Activated CD4-positive, alpha-beta T cell treated with anti-CD3 and anti-CD28 coated beads for 4 hours (primary cell): ENCODE measurements at regions not wholly inside any gene's neighbourhood (a gene's known extent, or its start where the extent isn't known, plus 50 kb on each side); places are given as distances from the start of the nearest gene placed in this dataset.

Experiments
- DNase-seq, 2 donors: peaks; one replicate each; pipeline ENCODE4 v3.0.0-alpha.2; 2020

- no peak for DNase-seq
Measured at GRCh38 chr4:178838776-178839175, 1396.5 kb upstream of the AGA start.

- no peak for DNase-seq
Measured at GRCh38 chr4:178856139-178856800, 1414.0 kb upstream of the AGA start.

- no peak for DNase-seq
Measured at GRCh38 chr4:178871476-178871875, 1429.2 kb upstream of the AGA start.

GRCh38 chr4:178881937-178882336 is 1439.7 kb upstream of the AGA start:
- no peak for DNase-seq

GRCh38 chr4:178894126-178894525 is 1451.9 kb upstream of the AGA start:
- no peak for DNase-seq

- no peak for DNase-seq
Measured at GRCh38 chr4:178899084-178899483, 1456.8 kb upstream of the AGA start.

GRCh38 chr4:178917756-178918155 is 1475.5 kb upstream of the AGA start:
- no peak for DNase-seq

GRCh38 chr4:178937130-178937529 is 1494.9 kb upstream of the AGA start:
- DNase-seq, result no peak

- DNase-seq, result no peak
Measured at GRCh38 chr4:178941975-178942374, 1499.7 kb upstream of the AGA start.

- no peak for DNase-seq
Measured at GRCh38 chr4:178953447-178954120, 1511.3 kb upstream of the AGA start.

GRCh38 chr4:178955614-178956013 is 1513.4 kb upstream of the AGA start:
- DNase-seq, result no peak

GRCh38 chr4:178958725-178959440 is 1516.6 kb upstream of the AGA start:
- no peak for DNase-seq

GRCh38 chr4:178963446-178964045 is 1521.3 kb upstream of the AGA start:
- no peak for DNase-seq

GRCh38 chr4:178966644-178967043 is 1524.4 kb upstream of the AGA start:
- no peak for DNase-seq

GRCh38 chr4:178970433-178971140 is 1528.3 kb upstream of the AGA start:
- DNase-seq, result no peak

GRCh38 chr4:178976861-178977260 is 1534.6 kb upstream of the AGA start:
- DNase-seq, result no peak

GRCh38 chr4:178993306-178993705 is 1551.1 kb upstream of the AGA start:
- no peak for DNase-seq

GRCh38 chr4:179001918-179002317 is 1559.7 kb upstream of the AGA start:
- no peak for DNase-seq

- DNase-seq, result no peak
Measured at GRCh38 chr4:179007755-179008154, 1565.5 kb upstream of the AGA start.

- no peak for DNase-seq
Measured at GRCh38 chr4:179017581-179017980, 1575.3 kb upstream of the AGA start.

GRCh38 chr4:179027569-179027968 is 1585.3 kb upstream of the AGA start:
- no peak for DNase-seq

GRCh38 chr4:179028321-179028720 is 1586.1 kb upstream of the AGA start:
- DNase-seq, result no peak

GRCh38 chr4:179029683-179030082 is 1587.4 kb upstream of the AGA start:
- DNase-seq, result no peak
